Ecto neural progenitor cell (in vitro differentiated cells): ENCODE measurements at regions not wholly inside any gene's neighbourhood (a gene's known extent, or its start where the extent isn't known, plus 50 kb on each side); places are given as distances from the start of the nearest gene placed in this dataset.
A peak's percentile ranks its signal among the peaks of the same experiment; 100 is the strongest.
"Not testable (repeated sequence)": the region's sequence is repeated elsewhere in the genome, so short reads cannot be mapped to it uniquely, and the experiment has no call there.

Experiments used
- DNase-seq: peaks from one replicate; pipeline ENCODE4 v3.0.0-alpha.2; 2018; ENCODE audit warnings: low spot score

- DNase-seq = no peak
Measured at GRCh38 chr19:29154163-29154562, 58.8 kb downstream of the UQCRFS1 start.

- peak; percentile 52 for DNase-seq
Measured at GRCh38 chr19:29145756-29146155, 67.2 kb downstream of the UQCRFS1 start.

- no peak for DNase-seq
Measured at GRCh38 chr19:29143183-29143582, 69.8 kb downstream of the UQCRFS1 start.

DNA sequence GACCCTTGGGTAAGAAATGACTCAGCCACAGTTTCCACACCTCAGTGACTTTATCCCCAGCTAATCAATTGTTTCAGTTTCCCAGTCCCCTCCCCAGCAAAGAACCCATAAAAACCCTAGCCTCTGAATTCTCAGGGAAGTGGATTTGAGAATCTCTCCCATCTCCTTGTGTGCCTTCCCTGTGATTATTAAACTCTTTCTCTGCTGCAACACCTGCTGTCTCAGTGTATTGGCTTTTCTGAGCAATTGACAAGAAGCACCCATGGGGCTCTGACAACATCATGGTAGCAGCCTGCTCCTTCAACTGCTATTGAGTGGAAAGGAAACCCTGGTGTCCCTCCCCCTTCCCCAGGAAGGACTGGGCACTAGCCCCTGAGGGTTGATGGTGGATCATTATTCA is 73.7 kb downstream of the UQCRFS1 start:
- DNase-seq = no peak

DNA sequence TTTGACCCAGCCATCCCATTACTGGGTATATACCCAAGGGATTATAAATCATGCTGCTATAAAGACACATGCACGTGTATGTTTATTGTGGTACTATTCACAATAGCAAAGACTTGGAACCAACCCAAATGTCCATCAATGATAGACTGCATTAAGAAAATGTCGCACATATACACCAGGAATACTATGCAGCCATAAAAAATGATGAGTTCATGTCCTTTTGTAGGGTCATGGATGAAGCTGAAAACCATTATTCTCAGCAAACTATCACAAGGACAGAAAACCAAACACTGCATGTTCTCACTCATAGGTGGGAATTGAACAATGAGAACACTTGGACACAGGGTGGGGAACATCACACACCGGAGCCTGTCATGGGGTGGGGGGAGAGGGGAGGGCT is 74.7 kb downstream of the UQCRFS1 start:
- DNase-seq = not testable (repeated sequence)

DNA sequence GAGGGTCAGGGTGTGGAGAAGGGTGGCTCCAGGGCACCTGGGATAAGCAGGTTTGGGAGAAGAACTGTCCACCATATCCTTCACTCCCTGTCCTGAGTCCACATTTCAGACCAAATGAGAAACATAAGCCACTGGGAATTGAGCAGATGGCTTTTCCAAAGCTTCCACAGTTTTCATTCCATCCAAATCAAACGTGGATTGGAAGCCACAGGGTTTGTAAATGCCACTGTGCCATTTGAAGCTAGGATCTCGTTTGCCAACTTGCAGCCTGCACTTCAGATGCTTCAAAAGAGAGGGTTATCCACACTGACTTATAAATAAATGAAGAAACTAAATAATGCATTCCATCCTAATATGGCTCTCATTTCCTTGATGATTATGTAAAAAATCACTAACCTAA is 81.5 kb downstream of the UQCRFS1 start:
- DNase-seq = no peak

DNA sequence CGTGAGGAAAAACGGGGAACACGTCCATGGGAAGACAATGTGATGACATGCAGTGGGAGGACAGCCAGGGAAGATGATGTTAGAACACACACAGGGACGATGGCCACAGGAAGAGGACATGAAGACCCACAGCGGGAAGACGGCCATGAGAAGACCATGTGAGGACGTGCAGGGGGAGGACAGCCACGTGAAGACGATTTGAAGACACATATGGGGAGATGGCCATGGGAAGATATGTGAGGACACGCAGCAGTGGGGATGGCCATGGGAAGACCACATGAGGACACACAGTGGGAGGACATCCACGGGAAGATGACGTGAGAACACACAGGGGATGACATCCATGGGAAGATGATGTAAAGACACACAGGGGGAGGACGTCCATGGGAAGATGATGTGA is 83.8 kb downstream of the UQCRFS1 start:
- no peak for DNase-seq

GRCh38 chr19:29128203-29128602 is 84.7 kb downstream of the UQCRFS1 start:
- DNase-seq = no peak

GRCh38 chr19:29122185-29122584 is 90.8 kb downstream of the UQCRFS1 start:
- DNase-seq = no peak

- no peak for DNase-seq
Measured at GRCh38 chr19:29121684-29122083, 91.3 kb downstream of the UQCRFS1 start.

GRCh38 chr19:29120466-29120865 is 92.5 kb downstream of the UQCRFS1 start:
- DNase-seq = no peak

DNA sequence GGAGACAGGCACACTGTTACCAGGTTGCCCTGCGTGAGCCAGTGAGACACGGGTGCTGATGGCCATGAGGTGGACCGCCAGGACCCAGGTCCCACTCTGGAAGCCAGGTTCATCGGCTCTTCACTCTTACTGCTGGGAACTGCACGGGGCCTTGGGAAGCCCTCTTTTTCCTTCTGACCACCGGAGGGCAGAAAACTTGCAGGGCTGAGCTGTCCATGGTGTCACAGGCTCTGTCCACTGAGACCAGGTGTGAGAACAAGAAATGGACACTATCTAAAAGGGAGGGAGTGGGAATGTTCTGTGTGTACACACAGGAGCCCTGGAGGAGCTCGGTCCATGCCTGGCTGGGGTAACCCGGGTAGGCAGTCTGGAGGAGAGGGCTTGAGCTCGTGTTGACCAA is 93.4 kb downstream of the UQCRFS1 start:
- DNase-seq = peak; percentile 53

DNA sequence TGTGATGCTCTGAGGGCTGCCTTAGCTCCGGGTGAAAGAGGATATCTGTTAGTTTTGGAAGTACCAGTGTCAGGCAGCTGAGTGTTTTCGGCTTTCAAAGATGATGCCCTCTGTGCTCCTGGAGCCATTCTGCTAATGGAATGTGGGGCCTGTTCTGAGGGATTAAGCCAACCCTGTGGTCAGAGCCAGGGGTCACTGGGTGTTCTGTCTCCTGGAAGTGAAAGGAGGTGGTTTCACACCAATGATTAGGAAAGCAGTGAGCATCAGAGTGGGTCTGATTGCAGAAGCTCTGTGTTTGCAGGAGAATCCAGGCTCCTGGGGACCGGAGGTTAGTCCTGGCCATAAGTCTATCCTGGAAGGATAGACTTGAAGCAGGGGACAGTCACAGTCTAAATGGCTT is 94.6 kb downstream of the UQCRFS1 start:
- no peak for DNase-seq

- DNase-seq = no peak
Measured at GRCh38 chr19:29117926-29118325, 95.0 kb downstream of the UQCRFS1 start.

- no peak for DNase-seq
Measured at GRCh38 chr19:29115181-29115580, 97.8 kb downstream of the UQCRFS1 start.

DNA sequence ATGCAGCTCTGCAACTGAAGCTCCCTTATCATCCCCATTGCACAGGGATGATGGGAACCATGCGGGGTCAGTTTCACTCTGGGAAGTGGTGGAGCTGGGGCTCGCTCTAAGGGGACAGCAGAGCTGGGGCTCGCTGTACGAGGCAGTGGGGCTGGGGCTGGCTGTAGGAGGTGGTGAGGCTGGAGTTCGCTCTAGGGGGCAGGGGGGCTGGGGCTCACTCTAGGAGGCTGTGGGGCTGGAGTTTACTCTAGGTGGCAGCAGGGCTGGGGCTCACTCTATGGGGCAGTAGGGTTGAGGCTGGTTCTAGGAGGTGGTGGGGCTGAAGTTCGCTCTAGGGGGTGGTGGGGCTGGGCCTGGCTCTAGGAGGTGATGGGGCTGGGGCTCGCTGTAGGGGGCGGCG is 99.1 kb downstream of the UQCRFS1 start:
- no peak for DNase-seq

DNA sequence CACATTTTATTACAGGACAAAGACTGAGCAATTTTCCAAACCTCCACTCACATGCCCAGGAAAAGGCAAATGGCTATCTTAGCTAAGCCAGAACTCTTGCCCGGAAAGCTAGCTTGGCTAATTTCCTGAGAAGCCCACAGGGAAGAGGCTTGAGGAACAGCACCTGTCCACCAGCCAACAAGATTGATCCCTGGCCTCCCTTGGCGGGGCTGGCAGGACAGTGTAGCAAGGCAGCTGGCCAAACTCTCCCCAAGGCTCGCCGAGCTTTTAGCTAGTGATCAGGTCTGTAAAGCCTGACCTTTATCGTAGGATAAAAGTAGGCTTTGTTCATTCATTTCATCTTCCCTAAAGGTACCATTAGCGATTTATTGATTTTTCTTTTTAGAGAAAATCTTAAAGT is 101.4 kb downstream of the UQCRFS1 start:
- no peak for DNase-seq

DNA sequence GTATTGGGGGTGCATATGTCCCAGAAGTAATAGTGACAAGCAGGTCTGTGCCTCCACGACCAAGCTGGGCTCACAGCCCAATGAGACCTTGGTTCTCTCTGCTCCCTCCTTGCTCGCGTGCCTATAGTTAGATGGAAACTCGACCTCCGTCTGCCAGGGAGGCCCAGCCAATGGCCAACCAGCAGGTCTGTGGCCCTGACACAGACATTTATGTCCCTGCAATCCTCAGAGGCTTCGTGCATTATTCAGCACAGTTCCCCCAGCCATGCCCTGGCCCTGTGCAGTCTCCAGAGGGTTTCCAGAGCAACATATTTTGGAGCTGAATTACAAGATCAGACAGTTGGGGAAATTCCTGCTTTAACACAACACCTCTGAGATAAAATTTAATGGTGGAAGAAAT is 105.1 kb downstream of the UQCRFS1 start:
- no peak for DNase-seq

GRCh38 chr19:29106346-29106885 is 106.5 kb downstream of the UQCRFS1 start:
- DNase-seq = no peak

GRCh38 chr19:29105629-29106292 is 107.2 kb downstream of the UQCRFS1 start:
- DNase-seq = no peak

- no peak for DNase-seq
Measured at GRCh38 chr19:29104605-29105241, 108.2 kb downstream of the UQCRFS1 start.

DNA sequence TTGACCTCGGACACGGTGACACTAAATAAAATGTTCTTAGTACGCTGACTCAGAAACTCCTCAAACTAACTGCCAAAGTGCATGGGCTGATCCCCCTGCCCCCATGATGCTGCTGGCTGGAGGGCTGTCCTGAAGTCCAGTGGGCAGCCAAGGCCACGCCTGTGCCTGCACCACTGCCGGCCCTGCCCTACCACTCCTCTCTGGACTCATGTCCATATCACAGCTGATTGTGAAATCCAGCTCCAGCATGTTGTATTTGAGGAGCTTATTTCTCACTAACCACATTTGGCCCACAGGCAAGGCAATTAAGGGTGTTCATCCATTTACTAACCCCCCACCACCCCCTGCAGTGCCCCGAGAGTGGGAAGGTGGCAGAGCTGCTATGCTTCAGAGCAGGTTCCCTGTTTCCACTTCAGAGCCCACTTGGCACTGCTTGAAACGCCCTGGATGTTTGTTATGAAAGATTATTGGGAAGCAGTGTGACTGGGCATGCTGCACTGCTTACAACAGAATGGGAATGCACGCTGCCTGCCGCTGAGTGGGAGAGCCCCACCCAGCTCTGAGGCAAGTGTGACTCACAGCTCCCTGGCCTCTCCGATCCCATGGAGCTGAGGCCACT is 114.0 kb downstream of the UQCRFS1 start:
- DNase-seq = no peak

DNA sequence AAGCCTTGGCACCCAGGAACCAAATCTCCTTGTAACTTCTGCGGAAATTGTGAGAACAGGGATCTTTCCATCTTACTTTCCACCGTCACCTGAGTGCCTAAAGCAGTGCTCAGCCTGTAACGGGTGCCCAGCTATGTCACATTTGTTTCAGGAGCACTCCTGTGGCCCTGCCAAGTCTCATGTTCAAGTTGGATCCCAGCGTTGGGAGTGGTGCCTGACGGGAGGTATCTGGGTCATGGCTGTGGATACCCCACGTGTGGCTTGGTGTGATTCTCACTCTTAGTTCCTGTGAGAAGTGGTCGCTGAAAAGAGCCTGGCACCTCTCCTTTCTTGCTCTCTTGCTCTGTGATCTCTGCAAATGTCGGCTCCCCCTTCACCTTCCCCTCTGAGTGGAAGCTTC is 114.9 kb downstream of the UQCRFS1 start:
- no peak for DNase-seq
